Pancreas (tissue), 10 donors: ENCODE measurements at regions not wholly inside any gene's neighbourhood (a gene's known extent, or its start where the extent isn't known, plus 50 kb on each side); places are given as distances from the start of the nearest gene placed in this dataset.

Experiments
- ATAC-seq, 4 donors: fragments of 200-7000 bp; cut with Tn5 transposase; one replicate each; pipeline versions ENCODE4 v1.8.0 to v1.9.1; 2020; ENCODE audit warnings: mild to moderate bottlenecking in 4 of 4, moderate library complexity in 4 of 4
- DNase-seq, 6 donors: peaks; one replicate each; pipeline ENCODE4 v3.0.0-alpha.2; 2020
- FAIRE-seq: peaks from 2 replicates; lab custom pipeline; 2012; peaks lifted over from hg19 to GRCh38; lab: Jason Lieb, UNC
- H3K27ac ChIP-seq, 4 donors: fragments of 200-600 bp; sonication (generic); 1 replicate in 3 of 4; 2 replicates in 1 of 4; pipeline versions ENCODE4 v1.5.0 to v1.8.0; 2020
- H3K27me3 ChIP-seq, 4 donors: fragments of 200-600 bp; one replicate each; pipeline ENCODE4 v1.8.0; 2021
- H3K36me3 ChIP-seq, 3 donors: fragments of 200-600 bp; sonication (generic) in 1 of 3; one replicate each; pipeline versions ENCODE4 v1.5.0 to v1.8.0; 2020 to 2021
- H3K4me1 ChIP-seq, 3 donors: fragments of 200-600 bp; one replicate each; pipeline ENCODE4 v1.8.0; 2021
- H3K4me3 ChIP-seq, 4 donors: fragments of 200-600 bp; sonication (generic) in 2 of 4; one replicate each; pipeline versions ENCODE4 v1.5.0 to v1.8.0; 2020 to 2021
- H3K9me3 ChIP-seq, 4 donors: fragments of 200-600 bp; one replicate each; pipeline ENCODE4 v1.8.0; 2021
- CTCF ChIP-seq, 4 donors: fragments of 200-600 bp; sonication (generic) in 3 of 4; IDR thresholded peaks; one replicate each; pipeline versions ENCODE4 v1.5.0 to v1.8.0; 2021; ENCODE audit warnings: antibody characterized with exemption in 4 of 4
- WGBS, 2 donors: extraction: QIAGEN DNeasy Blood & Tissue Kit; methylation state at CpG; one replicate each; pipeline ENCODE4 v1.1.7; 2013; 5-methylcytosine and 5-hydroxymethylcytosine counted together
- intact Hi-C, 3 donors: fragments of 100-400 bp; cut with DNase I; formaldehyde crosslinking; loops; one replicate each; pipeline versions ENCODE4 v1.11.1 to v1.14.2; 2022
- donor health status: healthy with polysubstance abuse.
- donor health status: DM: no; HTN: no; CAD: no; lungs with moderate emphysema.
- donor health status: DM: no; HTN: no; CAD: no.
- donor health status: control.
- donor health status: control.
- donor health status: Bipolar disorder and iron deficiency.
- donor health status: DM: yes; HTN: yes; CAD: no.
- donor health status: DM: no; HTN: no; CAD: no.
- donor health status: DM: no; HTN: no; CAD: no.
- donor health status: DM: yes; HTN: yes; CAD: no.

- Histone ChIP-seq H3K4me3 (no peak overlapping the region), H3K27ac (no peak overlapping the region), H3K4me1 (no peaks in the 10 kb centered on the region), H3K9me3 (no peaks in the 10 kb centered on the region), H3K27me3 (no peaks in the 10 kb centered on the region), H3K36me3 (no peaks in the 10 kb centered on the region)
- intact Hi-C loops, result no loop called here
- WGBS, 2 donors, result 62 to 68% methylated on average over 3 of the region's 3 CpGs
- no peak for TF ChIP-seq CTCF (IDR thresholded peaks at IDR 0.05)
- DNase-seq, result no peak
- FAIRE-seq, result no peak
- no peak for ATAC-seq
Measured at GRCh38 chr4:97475621-97476020, 667.7 kb downstream of the STPG2 start.

GRCh38 chr4:97477974-97478373, 665.3 kb downstream of the STPG2 start:
- 58 to 62% methylated on average over 3 of the region's 3 CpGs for WGBS, 2 donors

GRCh38 chr4:97479388-97479787, 663.9 kb downstream of the STPG2 start:
- H3K27me3 ChIP-seq, result no peaks in the 10 kb centered on the region
- no peak overlapping the region for H3K4me3 ChIP-seq
- DNase-seq, result no peak
- no peaks in the 10 kb centered on the region for H3K36me3 ChIP-seq
- no peaks in the 10 kb centered on the region for H3K4me1 ChIP-seq
- no peak for TF ChIP-seq CTCF (IDR thresholded peaks at IDR 0.05)
- no peak overlapping the region for H3K27ac ChIP-seq
- 17 to 36% methylated on average over 1 of the region's 1 CpG for WGBS, 2 donors
- FAIRE-seq, result no peak
- no peaks in the 10 kb centered on the region for H3K9me3 ChIP-seq
- intact Hi-C loops, result no loop called here
- ATAC-seq, result no peak

More at GRCh38 chr4:97477974-97478373, 665.3 kb downstream of the STPG2 start:
- FAIRE-seq (no peak), ATAC-seq (no peak), DNase-seq (no peak)
- intact Hi-C loops, result no loop called here
- Histone ChIP-seq H3K27ac (no peak overlapping the region), H3K9me3 (no peaks in the 10 kb centered on the region), H3K4me1 (no peaks in the 10 kb centered on the region), H3K4me3 (no peak overlapping the region), H3K36me3 (no peaks in the 10 kb centered on the region), H3K27me3 (no peaks in the 10 kb centered on the region)
- no peak for TF ChIP-seq CTCF (IDR thresholded peaks at IDR 0.05)

- intact Hi-C loops, result no loop called here
- 67 to 82% methylated on average over 3 of the region's 3 CpGs for WGBS, 2 donors
- no peak for ATAC-seq
- Histone ChIP-seq H3K27me3 (no peaks in the 10 kb centered on the region), H3K27ac (no peak overlapping the region), H3K36me3 (no peaks in the 10 kb centered on the region), H3K4me3 (no peak overlapping the region), H3K4me1 (peaks cover 0 to 5% (median 0%) of the 10 kb centered on the region in 3 donors), H3K9me3 (no peaks in the 10 kb centered on the region)
- no peak for TF ChIP-seq CTCF (IDR thresholded peaks at IDR 0.05)
- DNase-seq, result no peak
- no peak for FAIRE-seq
Measured at GRCh38 chr4:97491856-97492255, 651.4 kb downstream of the STPG2 start.

- ATAC-seq, result no peak
- Histone ChIP-seq H3K4me1 (peaks cover 0 to 5% (median 4%) of the 10 kb centered on the region in 3 donors), H3K27me3 (no peaks in the 10 kb centered on the region), H3K9me3 (no peaks in the 10 kb centered on the region), H3K4me3 (no peak overlapping the region), H3K36me3 (no peaks in the 10 kb centered on the region), H3K27ac (no peak overlapping the region)
- FAIRE-seq, result no peak
- no peak for DNase-seq
- 2 to 7% methylated on average over 1 of the region's 1 CpG for WGBS, 2 donors
- intact Hi-C loops, result no loop called here
- TF ChIP-seq CTCF (IDR thresholded peaks at IDR 0.05), result no peak
Measured at GRCh38 chr4:97493815-97494518, 649.3 kb downstream of the STPG2 start.
